GM19328 (cell line): ENCODE measurements at regions not wholly inside any gene's neighbourhood (a gene's known extent, or its start where the extent isn't known, plus 50 kb on each side); places are given as distances from the start of the nearest gene placed in this dataset.
"Not testable (repeated sequence)": the region's sequence is repeated elsewhere in the genome, so short reads cannot be mapped to it uniquely, and the experiment has no call there.

Source experiments
- ATAC-seq: cut with Tn5 transposase; IDR thresholded peaks from one replicate; pipeline ENCODE4 v1.9.1; 2021; ENCODE audit warnings: mild to moderate bottlenecking, moderate library complexity; ENCODE audit not compliant: unreplicated experiment

DNA sequence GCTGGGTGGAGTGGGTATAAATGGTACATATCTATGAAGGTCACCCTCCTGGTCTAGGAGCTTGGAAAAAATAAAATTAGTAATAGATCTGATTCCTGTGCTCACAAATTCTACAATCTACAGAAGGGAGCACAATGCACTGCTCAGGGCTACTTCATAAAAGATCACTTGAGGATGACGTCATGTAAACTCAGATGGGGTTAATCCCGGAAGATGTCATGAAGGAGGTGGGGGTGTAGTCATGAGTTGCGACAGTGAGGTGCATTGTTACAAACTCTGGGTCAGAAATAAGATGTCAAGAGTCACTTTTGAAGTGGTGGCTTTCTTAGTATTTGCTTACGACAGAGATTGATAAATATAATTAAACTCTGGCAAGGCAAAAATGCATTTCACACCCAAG, 68.2 kb downstream of the LHX9 start:
- ATAC-seq, result no peak

DNA sequence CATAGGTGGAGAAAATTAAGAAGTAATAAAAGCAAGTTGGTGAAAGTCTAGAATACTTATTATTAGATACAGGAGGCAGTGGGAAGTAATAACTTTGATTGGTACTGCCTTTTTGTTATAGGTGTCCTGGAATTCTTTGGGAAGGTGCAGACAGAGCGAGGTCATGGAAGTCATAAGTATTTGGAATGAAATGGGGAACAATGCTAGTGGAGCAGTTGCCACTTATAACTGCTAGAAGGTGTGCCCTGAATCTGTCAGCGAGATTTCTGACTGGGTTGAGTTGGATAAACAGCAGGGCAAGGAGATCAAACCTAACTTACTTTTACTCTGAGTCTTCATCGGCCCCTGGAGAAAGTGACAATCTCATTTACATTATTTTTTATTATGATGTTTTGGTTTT, 69.6 kb downstream of the LHX9 start:
- no peak for ATAC-seq

DNA sequence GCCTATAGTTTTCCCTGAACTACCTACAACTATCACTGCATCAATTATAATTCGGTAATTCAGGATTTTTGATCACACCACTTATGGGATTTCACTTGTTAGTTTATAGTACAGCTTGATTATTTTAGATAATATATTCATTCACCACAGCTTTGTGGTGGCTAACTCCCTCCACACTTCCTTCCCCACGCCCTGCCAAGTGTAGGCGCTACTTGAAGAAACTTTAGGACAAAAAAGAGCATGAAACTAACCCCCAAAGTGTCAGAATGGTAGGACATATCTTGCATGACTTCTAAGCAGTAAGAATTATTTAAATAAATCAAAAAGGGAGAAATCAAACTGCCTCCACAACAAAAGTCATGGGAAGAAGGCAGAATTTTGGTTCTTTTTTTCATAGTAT, 70.1 kb downstream of the LHX9 start:
- no peak for ATAC-seq

GRCh38 chr1:197988581-197988980, 71.4 kb downstream of the LHX9 start:
- not testable (repeated sequence) for ATAC-seq

DNA sequence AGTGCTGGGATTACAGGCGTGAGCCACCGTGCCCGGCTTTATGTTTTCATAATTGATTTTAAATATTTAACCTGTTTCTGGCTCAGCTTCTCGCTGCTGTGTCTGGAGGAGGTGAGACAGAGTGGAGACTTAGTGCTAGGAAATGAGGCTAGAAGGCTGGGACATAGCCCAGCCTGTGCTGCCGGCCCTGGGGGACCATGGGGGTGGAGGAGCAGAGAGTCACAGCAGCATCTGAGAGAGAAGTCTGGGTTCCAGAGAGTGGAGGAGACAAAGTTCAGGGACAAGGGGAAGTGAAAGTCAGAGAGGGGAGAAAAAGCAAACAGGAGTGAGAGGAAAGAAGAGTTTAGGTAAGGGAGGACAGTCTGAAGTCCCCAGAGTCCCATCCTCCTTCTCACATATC, 71.9 kb downstream of the LHX9 start:
- ATAC-seq, result no peak

DNA sequence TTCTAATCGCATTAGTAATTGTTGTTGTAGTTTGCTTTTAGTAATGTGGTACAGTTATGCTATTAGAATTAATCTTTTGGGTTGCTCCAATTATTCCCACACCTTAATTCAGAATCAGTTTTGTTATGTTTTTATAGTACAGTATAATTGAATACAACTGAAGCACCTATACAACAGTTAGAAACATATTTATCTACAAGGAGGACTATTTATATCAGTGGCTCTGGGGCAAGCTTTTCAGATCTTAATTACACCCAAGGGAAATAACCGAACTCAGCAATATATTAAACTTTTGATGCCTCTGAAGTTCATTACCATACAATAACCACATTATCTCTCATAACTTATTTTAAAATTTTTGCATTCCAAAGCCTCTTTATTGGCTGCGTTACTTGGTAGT, 74.4 kb downstream of the LHX9 start:
- ATAC-seq, result no peak

DNA sequence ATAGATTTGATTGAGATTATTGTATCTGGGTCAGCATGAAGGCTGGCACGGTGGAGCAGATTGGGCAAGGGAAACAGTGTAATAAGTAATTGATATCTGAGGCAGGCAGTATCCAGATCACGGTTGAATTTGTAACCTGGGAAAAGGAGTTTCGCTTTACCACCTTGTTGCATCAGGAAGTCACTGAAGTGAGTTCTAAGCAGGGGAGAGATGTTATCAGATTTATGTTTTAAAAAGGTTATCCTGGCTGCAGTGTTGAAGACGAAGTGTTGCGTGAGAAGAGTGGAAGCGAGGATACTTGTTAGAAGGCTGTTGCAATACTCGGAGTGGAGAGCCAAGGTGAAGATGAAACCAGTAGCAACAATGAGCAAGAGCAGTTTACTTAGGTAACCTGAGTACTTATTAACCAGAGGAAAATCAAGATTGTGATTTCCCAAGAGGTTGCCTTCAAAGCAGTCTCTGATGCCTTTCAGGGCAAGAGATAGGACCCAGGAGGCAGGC, 77.8 kb downstream of the LHX9 start:
- ATAC-seq, result no peak

GRCh38 chr1:197995408-197996258, 78.5 kb downstream of the LHX9 start:
- ATAC-seq, result no peak

DNA sequence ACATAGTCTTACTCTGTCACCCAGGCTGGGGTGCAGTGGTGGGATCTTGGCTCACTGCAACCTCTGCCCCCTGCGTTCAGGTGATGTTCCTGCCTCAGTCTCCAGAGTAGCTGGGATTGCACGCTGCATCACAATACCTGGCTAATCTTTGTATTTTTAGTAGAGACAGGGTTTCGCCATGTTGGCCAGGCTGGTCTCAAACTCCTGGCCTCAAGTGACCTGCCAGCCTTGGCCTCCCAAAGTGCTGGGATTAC, 79.0 kb downstream of the LHX9 start:
- not testable (repeated sequence) for ATAC-seq

DNA sequence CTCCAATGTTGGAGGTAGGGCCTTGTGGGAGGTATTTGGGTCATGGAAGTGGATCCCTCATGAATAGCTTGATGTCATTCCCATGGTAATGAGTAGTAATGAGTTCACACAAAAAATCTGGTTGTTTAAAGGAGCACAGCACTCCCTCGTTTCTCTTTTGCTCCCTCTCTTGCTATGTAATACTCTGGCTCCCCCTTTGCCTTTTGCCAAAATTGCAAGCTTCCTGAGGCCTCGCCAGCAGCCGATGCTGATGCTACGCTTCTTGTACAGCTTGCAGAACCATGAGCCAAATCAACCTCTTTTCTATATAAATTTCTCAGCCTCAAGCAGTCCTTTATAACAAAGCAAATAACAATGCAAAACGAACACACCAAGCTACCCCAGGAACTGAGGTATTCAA, 80.9 kb downstream of the LHX9 start:
- no peak for ATAC-seq

DNA sequence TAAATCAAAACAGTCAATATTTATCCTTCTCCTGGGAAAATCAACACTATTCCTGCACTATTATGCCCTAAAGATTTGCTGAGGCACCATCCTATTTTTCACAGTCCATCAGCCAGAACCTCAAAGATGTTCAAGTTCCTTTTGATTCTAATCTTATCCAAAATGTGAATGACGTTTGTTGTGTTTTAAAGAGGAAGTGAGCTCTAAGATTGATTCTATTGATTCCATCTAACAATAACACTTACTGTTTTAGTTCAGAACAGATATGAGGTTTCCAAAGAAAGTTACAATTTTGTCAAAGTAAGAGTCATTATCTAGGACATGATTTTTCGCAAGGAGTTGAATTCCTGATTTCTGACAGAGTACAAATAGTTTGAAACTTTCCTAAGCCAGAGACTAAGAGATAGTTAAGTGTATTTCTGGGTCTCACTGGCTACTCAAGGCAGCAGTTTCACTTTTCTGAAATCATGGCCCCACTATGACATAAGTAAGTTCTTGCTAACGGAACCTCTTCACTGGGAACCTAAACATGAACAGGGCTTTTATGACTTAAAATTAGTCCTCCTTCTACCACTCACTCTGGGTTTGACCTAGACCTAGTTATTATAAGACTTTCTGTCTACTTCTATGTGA, 84.7 kb downstream of the LHX9 start:
- no peak for ATAC-seq

DNA sequence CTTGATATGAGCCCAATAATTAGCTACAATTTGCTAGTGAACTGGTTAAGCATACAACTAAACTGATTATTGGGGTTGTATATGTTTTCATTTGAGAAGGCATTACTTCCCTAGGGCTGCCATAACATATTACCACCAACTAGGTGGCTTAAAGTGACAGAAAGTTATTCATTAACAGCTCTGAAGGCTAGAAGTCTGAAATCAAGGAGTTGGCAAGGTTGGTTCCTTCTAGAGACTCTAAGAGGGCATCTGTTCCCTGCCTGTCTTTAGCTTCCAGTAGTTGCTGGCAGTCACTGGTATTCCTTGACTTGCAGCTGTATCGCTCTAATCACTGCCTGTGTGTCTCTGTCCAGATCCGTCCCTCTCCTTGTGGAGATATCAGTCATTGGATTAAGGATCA, 86.3 kb downstream of the LHX9 start:
- ATAC-seq, result no peak

DNA sequence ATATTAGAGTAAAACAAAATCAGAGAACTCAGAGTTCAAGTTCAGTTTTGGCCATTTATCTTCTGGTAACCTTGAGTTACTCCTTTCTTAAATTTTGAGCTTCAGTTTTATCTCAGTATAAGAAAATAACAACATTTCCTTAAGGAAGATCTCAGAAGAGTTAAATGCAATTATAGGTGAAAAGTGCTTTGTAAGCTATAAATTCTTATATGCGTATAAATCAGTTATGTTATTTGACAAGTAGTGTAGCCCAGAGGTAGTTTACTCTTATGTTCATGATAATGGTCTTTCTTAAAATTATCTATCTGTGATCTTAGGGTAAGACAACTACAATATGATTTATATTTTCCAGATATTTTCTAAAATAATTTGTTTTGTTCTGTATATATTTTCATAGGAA, 89.8 kb downstream of the LHX9 start:
- no peak for ATAC-seq

- ATAC-seq, result no peak
Measured at GRCh38 chr1:198007687-198008607, 90.8 kb downstream of the LHX9 start.

GRCh38 chr1:198014355-198014754, 97.2 kb downstream of the LHX9 start:
- ATAC-seq, result no peak

DNA sequence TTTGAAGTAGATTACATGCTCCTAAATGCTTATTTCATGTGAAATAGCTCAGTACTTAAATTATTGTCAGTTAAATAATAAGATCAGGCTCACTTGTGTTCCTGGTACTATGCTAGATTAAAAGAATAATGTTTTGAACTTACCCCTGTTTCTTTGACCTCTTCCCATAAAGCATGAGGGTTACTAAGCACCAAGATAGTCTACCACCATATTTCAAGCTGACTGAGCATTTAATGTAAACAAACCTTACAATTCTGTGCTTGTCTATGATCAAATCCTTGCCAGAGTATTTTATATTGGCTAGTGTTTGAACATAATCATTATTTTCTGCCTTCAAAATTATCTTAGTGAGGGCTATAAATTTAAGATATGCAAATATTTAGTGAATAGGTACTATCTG, 98.1 kb downstream of the LHX9 start:
- no peak for ATAC-seq

DNA sequence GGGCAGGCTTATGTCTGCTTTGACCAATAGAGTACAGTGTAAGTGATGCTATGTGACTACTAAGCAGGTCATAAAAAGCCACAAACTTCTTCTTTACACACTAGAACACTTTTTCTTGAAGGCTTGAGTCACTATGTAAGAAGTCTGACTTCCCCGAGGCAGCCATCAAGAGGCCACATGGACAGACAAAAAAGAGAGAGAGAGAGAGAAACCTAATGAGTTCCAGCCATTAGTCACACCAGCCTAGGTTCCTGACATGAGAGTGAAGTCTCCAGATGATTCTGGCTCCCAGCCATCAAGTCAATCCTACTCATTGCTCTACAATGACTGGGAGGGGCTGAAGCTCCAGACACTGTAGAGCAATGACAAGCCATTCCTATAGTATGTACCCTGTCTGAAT, 101.4 kb downstream of the LHX9 start:
- no peak for ATAC-seq

- ATAC-seq, result no peak
Measured at GRCh38 chr1:198019126-198019525, 102.0 kb downstream of the LHX9 start.

GRCh38 chr1:198024336-198024735, 107.2 kb downstream of the LHX9 start:
- no peak for ATAC-seq

- ATAC-seq, result no peak
Measured at GRCh38 chr1:198024782-198025181, 107.6 kb downstream of the LHX9 start.

- no peak for ATAC-seq
Measured at GRCh38 chr1:198030682-198031081, 113.5 kb downstream of the LHX9 start.

DNA sequence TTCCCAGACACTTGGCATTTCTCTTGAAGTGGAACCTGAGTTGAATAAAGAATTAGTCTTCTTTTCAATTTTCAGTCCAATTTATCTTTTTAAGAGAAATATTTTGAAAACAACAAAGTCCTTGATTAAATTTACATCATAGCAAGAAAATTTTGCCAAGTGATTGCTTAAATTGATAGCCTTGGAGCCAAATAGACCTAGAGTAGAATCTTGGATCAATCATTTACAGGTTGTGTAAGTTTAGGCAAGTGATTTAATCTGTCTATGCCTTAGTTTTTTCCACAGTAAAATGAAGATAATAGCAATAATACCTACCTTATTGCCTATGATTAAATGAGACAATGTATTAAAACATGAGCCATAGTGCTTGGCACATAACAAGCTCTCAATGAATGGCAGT, 113.9 kb downstream of the LHX9 start:
- ATAC-seq, result no peak
